ENCODE measurements at regions not wholly inside any gene's neighbourhood (a gene's known extent, or its start where the extent isn't known, plus 50 kb on each side); places are given as distances from the start of the nearest gene placed in this dataset.

DNA sequence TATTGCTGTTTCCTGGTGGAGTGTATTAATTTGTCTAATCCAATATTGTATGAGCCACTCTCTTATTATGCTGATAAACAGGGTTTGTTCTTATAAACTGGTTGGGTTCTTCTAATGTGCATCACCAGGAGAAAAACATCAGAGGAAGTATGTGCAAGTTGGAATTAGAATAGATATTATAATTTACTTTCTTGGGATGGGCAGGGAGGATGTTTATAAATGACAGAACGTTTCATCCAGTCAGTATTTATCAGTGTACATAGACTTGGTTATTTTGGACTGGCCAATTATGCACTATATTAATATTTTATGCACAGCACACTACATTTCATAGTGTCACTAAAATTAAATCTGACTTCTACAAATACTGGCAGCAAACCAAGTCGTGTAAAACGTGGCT is 495.8 kb downstream of the PSAT1 start:
- BruUV-seq (replicated peaks): no TSS peak
- no peaks in the 10 kb centered on the region for H3K36me3 Mint-ChIP-seq (ENCODE audit: insufficient read depth, unreplicated experiment)
- no peak overlapping the region for H3K27ac Mint-ChIP-seq (ENCODE audit: unreplicated experiment)
- CTCF ChIA-PET: no interaction called here
- intact Hi-C loops (cut with micrococcal nuclease; ENCODE audit: unreplicated experiment): no loop called here
- no peak overlapping the region for H3K4me3 Mint-ChIP-seq (ENCODE audit: low read depth, unreplicated experiment)
- DNase-seq: no peak
- peaks cover 7% of the 10 kb centered on the region for H3K9me3 Mint-ChIP-seq (ENCODE audit: low read depth, unreplicated experiment)
- H3K27me3 Mint-ChIP-seq (ENCODE audit: unreplicated experiment): no peaks in the 10 kb centered on the region
- no peaks in the 10 kb centered on the region for H3K4me1 Mint-ChIP-seq (ENCODE audit: low read depth, unreplicated experiment)
- TF ChIP-seq CTCF (IDR thresholded peaks at IDR 0.05; ENCODE audit: unreplicated experiment): no peak

GRCh38 chr9:78805771-78806170 is 508.8 kb downstream of the PSAT1 start:
- no peak for DNase-seq
- H3K27ac Mint-ChIP-seq (ENCODE audit: unreplicated experiment): no peak overlapping the region
- H3K9me3 Mint-ChIP-seq (ENCODE audit: low read depth, unreplicated experiment): peaks cover 7% of the 10 kb centered on the region
- H3K4me1 Mint-ChIP-seq (ENCODE audit: low read depth, unreplicated experiment): no peaks in the 10 kb centered on the region
- H3K4me3 Mint-ChIP-seq (ENCODE audit: low read depth, unreplicated experiment): no peak overlapping the region
- intact Hi-C loops (cut with micrococcal nuclease; ENCODE audit: unreplicated experiment): no loop called here
- no TSS peak for BruUV-seq (replicated peaks)
- TF ChIP-seq CTCF (IDR thresholded peaks at IDR 0.05; ENCODE audit: unreplicated experiment): no peak
- CTCF ChIA-PET: no interaction called here
- no peaks in the 10 kb centered on the region for H3K36me3 Mint-ChIP-seq (ENCODE audit: insufficient read depth, unreplicated experiment)
- no peaks in the 10 kb centered on the region for H3K27me3 Mint-ChIP-seq (ENCODE audit: unreplicated experiment)

DNA sequence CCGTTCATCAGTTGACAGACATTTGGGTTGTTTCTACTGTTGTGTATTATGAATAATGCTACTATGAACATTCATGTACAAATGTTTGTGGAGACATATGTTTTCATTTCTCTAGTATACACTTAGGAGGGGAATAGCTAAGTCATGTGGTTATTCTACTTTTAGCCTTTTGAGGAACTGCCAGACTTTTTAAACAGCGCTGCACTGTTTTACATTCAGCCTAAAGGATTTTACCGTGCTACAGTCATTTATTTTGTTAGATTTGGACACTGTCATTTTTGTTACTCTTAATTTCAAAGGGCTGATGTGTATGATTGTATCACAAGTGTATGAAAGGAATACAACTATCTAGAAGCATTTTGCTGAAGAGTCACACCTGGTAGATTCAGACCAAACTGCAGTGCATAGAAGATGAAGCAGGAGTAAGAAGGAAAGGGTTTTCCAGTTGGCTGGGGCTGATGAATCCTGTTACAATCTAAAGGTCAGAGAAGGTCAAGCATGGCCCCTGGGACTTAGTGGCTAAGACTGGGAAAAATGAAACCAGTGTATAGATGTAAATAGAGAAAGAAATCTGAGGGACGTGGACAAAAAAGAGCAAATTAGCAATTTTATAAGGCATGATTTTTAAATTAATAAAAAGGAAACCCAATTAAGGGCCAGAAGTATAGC is 509.7 kb downstream of the PSAT1 start:
- intact Hi-C loops (cut with micrococcal nuclease; ENCODE audit: unreplicated experiment): no loop called here
- H3K27me3 Mint-ChIP-seq (ENCODE audit: unreplicated experiment): no peaks in the 10 kb centered on the region
- no peak for DNase-seq
- no peaks in the 10 kb centered on the region for H3K4me1 Mint-ChIP-seq (ENCODE audit: low read depth, unreplicated experiment)
- CTCF ChIA-PET: no interaction called here
- no peaks in the 10 kb centered on the region for H3K36me3 Mint-ChIP-seq (ENCODE audit: insufficient read depth, unreplicated experiment)
- H3K27ac Mint-ChIP-seq (ENCODE audit: unreplicated experiment): no peak overlapping the region
- no peak for TF ChIP-seq CTCF (IDR thresholded peaks at IDR 0.05; ENCODE audit: unreplicated experiment)
- BruUV-seq (replicated peaks): no TSS peak
- peaks cover 7% of the 10 kb centered on the region for H3K9me3 Mint-ChIP-seq (ENCODE audit: low read depth, unreplicated experiment)
- H3K4me3 Mint-ChIP-seq (ENCODE audit: low read depth, unreplicated experiment): no peak overlapping the region

DNA sequence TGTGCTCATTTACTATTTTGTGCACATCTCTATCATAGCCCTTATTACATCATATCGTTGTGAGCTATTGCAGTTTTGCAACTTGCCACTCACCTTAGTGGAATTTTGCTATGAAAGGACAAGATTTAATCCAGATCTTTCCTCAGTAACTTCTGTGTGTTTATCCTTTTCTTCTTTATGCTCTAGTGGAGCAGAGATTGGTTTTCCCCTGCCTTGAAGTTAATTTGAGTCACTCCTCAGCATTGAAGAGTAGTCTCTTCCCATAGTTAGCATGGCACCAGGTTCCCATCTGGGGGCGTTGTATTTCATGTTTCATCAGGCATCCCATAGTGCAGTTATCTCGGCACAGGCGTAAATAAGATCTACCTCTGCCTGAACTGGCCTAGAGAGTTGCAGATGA is 510.4 kb downstream of the PSAT1 start:
- no peaks in the 10 kb centered on the region for H3K27me3 Mint-ChIP-seq (ENCODE audit: unreplicated experiment)
- DNase-seq: no peak
- BruUV-seq (replicated peaks): no TSS peak
- H3K4me1 Mint-ChIP-seq (ENCODE audit: low read depth, unreplicated experiment): no peaks in the 10 kb centered on the region
- CTCF ChIA-PET: no interaction called here
- TF ChIP-seq CTCF (IDR thresholded peaks at IDR 0.05; ENCODE audit: unreplicated experiment): no peak
- intact Hi-C loops (cut with micrococcal nuclease; ENCODE audit: unreplicated experiment): no loop called here
- no peak overlapping the region for H3K27ac Mint-ChIP-seq (ENCODE audit: unreplicated experiment)
- H3K4me3 Mint-ChIP-seq (ENCODE audit: low read depth, unreplicated experiment): no peak overlapping the region
- peaks cover 7% of the 10 kb centered on the region for H3K9me3 Mint-ChIP-seq (ENCODE audit: low read depth, unreplicated experiment)
- H3K36me3 Mint-ChIP-seq (ENCODE audit: insufficient read depth, unreplicated experiment): no peaks in the 10 kb centered on the region
